Putamen (tissue), 1 donor: ENCODE measurements at regions not wholly inside any gene's neighbourhood (a gene's known extent, or its start where the extent isn't known, plus 50 kb on each side); places are given as distances from the start of the nearest gene placed in this dataset.
"Not testable (repeated sequence)": the region's sequence is repeated elsewhere in the genome, so short reads cannot be mapped to it uniquely, and the experiment has no call there.

Source experiments
- DNase-seq: peaks from one replicate; pipeline ENCODE4 v3.0.0-alpha.2; 2016; ENCODE audit warnings: low spot score

- DNase-seq: no peak
These were observed 246.5 kb downstream of the FGF9 start for GRCh38 chr13:21917086-21918015.

GRCh38 chr13:21920802-21921201, 249.9 kb downstream of the FGF9 start:
- not testable (repeated sequence) for DNase-seq

GRCh38 chr13:21924958-21925357, 254.1 kb downstream of the FGF9 start:
- no peak for DNase-seq

GRCh38 chr13:21925720-21926119, 254.8 kb downstream of the FGF9 start:
- DNase-seq: no peak

GRCh38 chr13:21929400-21929799, 258.5 kb downstream of the FGF9 start:
- DNase-seq: no peak

- no peak for DNase-seq
These were observed 259.7 kb downstream of the FGF9 start for GRCh38 chr13:21930536-21930935.

- no peak for DNase-seq
These were observed 261.7 kb downstream of the FGF9 start for GRCh38 chr13:21932578-21932977.

GRCh38 chr13:21932996-21933395, 262.1 kb downstream of the FGF9 start:
- DNase-seq: no peak

GRCh38 chr13:21934284-21934683, 263.4 kb downstream of the FGF9 start:
- no peak for DNase-seq

- DNase-seq: no peak
These were observed 265.8 kb downstream of the FGF9 start for GRCh38 chr13:21936674-21937073.

GRCh38 chr13:21938168-21938567, 267.3 kb downstream of the FGF9 start:
- DNase-seq: no peak

GRCh38 chr13:21938636-21939035, 267.8 kb downstream of the FGF9 start:
- DNase-seq: no peak

- DNase-seq: no peak
These were observed 271.2 kb downstream of the FGF9 start for GRCh38 chr13:21942061-21942460.

- no peak for DNase-seq
These were observed 273.7 kb downstream of the FGF9 start for GRCh38 chr13:21944610-21945009.

GRCh38 chr13:21945195-21945594, 274.3 kb downstream of the FGF9 start:
- no peak for DNase-seq

GRCh38 chr13:21946964-21947363, 276.1 kb downstream of the FGF9 start:
- no peak for DNase-seq

GRCh38 chr13:21948769-21949474, 278.0 kb downstream of the FGF9 start:
- DNase-seq: no peak

- no peak for DNase-seq
These were observed 279.1 kb downstream of the FGF9 start for GRCh38 chr13:21949818-21950429.

- no peak for DNase-seq
These were observed 285.8 kb downstream of the FGF9 start for GRCh38 chr13:21956666-21957065.

- no peak for DNase-seq
These were observed 287.0 kb downstream of the FGF9 start for GRCh38 chr13:21957833-21958232.

- no peak for DNase-seq
These were observed 289.2 kb downstream of the FGF9 start for GRCh38 chr13:21960108-21960507.

GRCh38 chr13:21964686-21965085, 293.8 kb downstream of the FGF9 start:
- no peak for DNase-seq

GRCh38 chr13:21965095-21965494, 294.2 kb downstream of the FGF9 start:
- no peak for DNase-seq
